GM12873 (cell line): ENCODE measurements at regions not wholly inside any gene's neighbourhood (a gene's known extent, or its start where the extent isn't known, plus 50 kb on each side); places are given as distances from the start of the nearest gene placed in this dataset.
A peak's percentile ranks its signal among the peaks of the same experiment; 100 is the strongest.

Experiments
- CTCF ChIP-seq: IDR thresholded peaks from 2 replicates; pipeline ENCODE4 v1.5.1; 2012; ENCODE audit warnings: low read depth, mild to moderate bottlenecking, moderate library complexity, low read length, control low read depth; ENCODE audit not compliant: insufficient read depth; ENCODE audit errors: missing control alignments

- TF ChIP-seq CTCF, result peak; percentile 2
These were observed 209.4 kb downstream of the RPLP1 start for GRCh38 chr15:69661871-69662644.

- no peak for TF ChIP-seq CTCF
These were observed 210.0 kb downstream of the RPLP1 start for GRCh38 chr15:69662645-69663000.

- no peak for TF ChIP-seq CTCF
These were observed 210.8 kb downstream of the RPLP1 start for GRCh38 chr15:69663441-69663840.

GRCh38 chr15:69663982-69664381 lies 211.4 kb downstream of the RPLP1 start:
- no peak for TF ChIP-seq CTCF

GRCh38 chr15:69664572-69665571 lies 212.3 kb downstream of the RPLP1 start:
- TF ChIP-seq CTCF, result no peak

- TF ChIP-seq CTCF, result no peak
These were observed 213.1 kb downstream of the RPLP1 start for GRCh38 chr15:69665641-69666111.

GRCh38 chr15:69666441-69666882 lies 213.8 kb downstream of the RPLP1 start:
- no peak for TF ChIP-seq CTCF
